H9 (cell line): ENCODE measurements at regions not wholly inside any gene's neighbourhood (a gene's known extent, or its start where the extent isn't known, plus 50 kb on each side); places are given as distances from the start of the nearest gene placed in this dataset.

Source experiments
- DNase-seq: peaks from one replicate; pipeline ENCODE4 v3.0.0-alpha.2; 2017
- H2AFZ ChIP-seq: one replicate; pipeline ENCODE4 v1.6.1; 2013; ENCODE audit warnings: mild to moderate bottlenecking, low read length, control low read depth, moderate library complexity
- H2AK5ac ChIP-seq: 2 replicates; pipeline ENCODE4 v1.6.1; 2013; ENCODE audit warnings: low read length, control low read depth, mixed read lengths; ENCODE audit not compliant: insufficient read length
- H2BK120ac ChIP-seq: one replicate; pipeline ENCODE4 v1.6.1; 2013; ENCODE audit warnings: low read depth, mild to moderate bottlenecking, low read length, control low read depth, inconsistent platforms; ENCODE audit not compliant: poor library complexity, severe bottlenecking
- H2BK12ac ChIP-seq: 2 replicates; pipeline ENCODE4 v1.6.1; 2013; ENCODE audit warnings: low read length, control low read depth, mixed read lengths, low read depth; ENCODE audit not compliant: insufficient read length
- H2BK15ac ChIP-seq: 2 replicates; pipeline ENCODE4 v1.6.1; 2013; ENCODE audit warnings: low read depth, low read length, control low read depth
- H2BK20ac ChIP-seq: one replicate; pipeline ENCODE4 v1.6.1; 2013; ENCODE audit warnings: low read depth, mild to moderate bottlenecking, low read length, control low read depth, inconsistent platforms; ENCODE audit not compliant: poor library complexity, severe bottlenecking
- H2BK5ac ChIP-seq: 2 replicates; pipeline ENCODE4 v1.6.1; 2013; ENCODE audit warnings: low read length, control low read depth, mixed read lengths; ENCODE audit not compliant: insufficient read length
- H3K14ac ChIP-seq: 2 replicates; pipeline ENCODE4 v1.6.1; 2013; ENCODE audit warnings: low read length, control low read depth; ENCODE audit not compliant: insufficient read depth
- H3K18ac ChIP-seq: 2 replicates; pipeline ENCODE4 v1.6.1; 2013; ENCODE audit warnings: low read depth, mild to moderate bottlenecking, mixed read lengths, low read length, control low read depth; ENCODE audit not compliant: insufficient read length
- H3K23ac ChIP-seq: 2 replicates; pipeline ENCODE4 v1.6.1; 2013; ENCODE audit warnings: low read length, control low read depth, mixed read lengths, low read depth; ENCODE audit not compliant: insufficient read length
- H3K23me2 ChIP-seq: 2 replicates; pipeline ENCODE4 v1.6.1; 2013; ENCODE audit warnings: low read depth, mild to moderate bottlenecking, mixed read lengths, low read length, control low read depth; ENCODE audit not compliant: insufficient read length, poor library complexity, severe bottlenecking
- H3K27ac ChIP-seq: 2 replicates; pipeline ENCODE4 v1.5.1; 2013; ENCODE audit warnings: low read length, control low read depth, mixed read lengths, low read depth; ENCODE audit not compliant: insufficient read length
- H3K27me3 ChIP-seq: 2 replicates; pipeline ENCODE4 v1.6.1; 2013; ENCODE audit warnings: low read length, control low read depth, inconsistent platforms; ENCODE audit not compliant: insufficient read depth
- H3K4ac ChIP-seq: 2 replicates; pipeline ENCODE4 v1.6.1; 2013; ENCODE audit warnings: low read depth, mild to moderate bottlenecking, control low read depth, inconsistent platforms, low read length, moderate library complexity
- H3K4me1 ChIP-seq: 2 replicates; pipeline ENCODE4 v1.6.1; 2013; ENCODE audit warnings: low read length, control low read depth, inconsistent platforms; ENCODE audit not compliant: insufficient read depth
- H3K4me2 ChIP-seq: 2 replicates; pipeline ENCODE4 v1.6.1; 2013; ENCODE audit warnings: low read length, control low read depth, mixed read lengths; ENCODE audit not compliant: insufficient read length, insufficient read depth
- H3K56ac ChIP-seq: 2 replicates; pipeline ENCODE4 v1.6.1; 2013; ENCODE audit warnings: low read depth, mild to moderate bottlenecking, mixed read lengths, low read length, control low read depth; ENCODE audit not compliant: insufficient read length
- H3K79me1 ChIP-seq: 2 replicates; pipeline ENCODE4 v1.6.1; 2013; ENCODE audit warnings: low read depth, mild to moderate bottlenecking, moderate library complexity, low read length, control low read depth, inconsistent platforms; ENCODE audit not compliant: insufficient read depth, poor library complexity, severe bottlenecking
- H3K79me2 ChIP-seq: 2 replicates; pipeline ENCODE4 v1.6.1; 2013; ENCODE audit warnings: low read length, control low read depth, inconsistent platforms; ENCODE audit not compliant: insufficient read depth
- H3K9ac ChIP-seq: 2 replicates; pipeline ENCODE4 v1.6.1; 2013; ENCODE audit warnings: low read length, control low read depth, mixed read lengths; ENCODE audit not compliant: insufficient read length; ENCODE audit errors: extremely low read depth
- H3K9me3 ChIP-seq: one replicate; pipeline ENCODE4 v1.6.1; 2013; ENCODE audit warnings: low read depth, low read length, inconsistent platforms; ENCODE audit not compliant: control insufficient read depth
- H3T11ph ChIP-seq: one replicate; pipeline ENCODE4 v1.6.1; 2013; ENCODE audit warnings: mild to moderate bottlenecking, low read length, control low read depth, inconsistent platforms
- H4K20me1 ChIP-seq: one replicate; pipeline ENCODE4 v1.6.1; 2013; ENCODE audit not compliant: control insufficient read depth, insufficient read length, insufficient read depth
- H4K5ac ChIP-seq: 2 replicates; pipeline ENCODE4 v1.6.1; 2013; ENCODE audit warnings: low read depth, mild to moderate bottlenecking, mixed read lengths, low read length, control low read depth; ENCODE audit not compliant: insufficient read length
- H4K8ac ChIP-seq: replicated peaks from 2 replicates; pipeline ENCODE4 v1.6.1; 2013; ENCODE audit warnings: low read length, control low read depth, mixed read lengths, low read depth; ENCODE audit not compliant: insufficient read length
- H4K91ac ChIP-seq: 2 replicates; pipeline ENCODE4 v1.6.1; 2013; ENCODE audit warnings: low read depth, mild to moderate bottlenecking, moderate library complexity, mixed read lengths, low read length, control low read depth; ENCODE audit not compliant: insufficient read length
- H3K27ac Mint-ChIP-seq, 3 experiments: 2 replicates in 2 of 3; 3 replicates in 1 of 3; pipeline ENCODE4 v1.8.0; 2020 to 2021; ENCODE audit warnings: mixed read lengths in 3 of 3, mild to moderate bottlenecking in 1 of 3, moderate library complexity in 1 of 3
- H3K27me3 Mint-ChIP-seq: 2 replicates; pipeline ENCODE4 v1.8.0; 2021; ENCODE audit warnings: low read depth, mild to moderate bottlenecking, moderate library complexity, mixed read lengths
- H3K36me3 Mint-ChIP-seq, 3 experiments: 2 replicates in 2 of 3; 3 replicates in 1 of 3; pipeline ENCODE4 v1.8.0; 2020 to 2021; ENCODE audit warnings: low read depth in 3 of 3, mixed read lengths in 3 of 3; ENCODE audit not compliant: insufficient read depth in 1 of 3
- H3K4me1 Mint-ChIP-seq, 2 experiments: 2 replicates each; pipeline ENCODE4 v1.8.0; 2020; ENCODE audit warnings: mixed read lengths in 2 of 2
- H3K4me3 Mint-ChIP-seq, 2 experiments: 2 replicates in 1 of 2; 3 replicates in 1 of 2; pipeline ENCODE4 v1.8.0; 2020 to 2021; ENCODE audit warnings: mild to moderate bottlenecking in 2 of 2, mixed read lengths in 2 of 2, moderate library complexity in 1 of 2
- H3K9me3 Mint-ChIP-seq, 2 experiments: 2 replicates in 1 of 2; 3 replicates in 1 of 2; pipeline ENCODE4 v1.8.0; 2020; ENCODE audit warnings: mild to moderate bottlenecking in 2 of 2, mixed read lengths in 2 of 2, moderate library complexity in 1 of 2
- WGBS: extraction: QIAGEN DNeasy Blood & Tissue Kit; methylation state at CpG from one replicate; pipeline ENCODE4 v1.1.7; 2013; ENCODE audit warnings: missing lambda C conversion rate, low lambda C conversion rate, mixed read lengths; ENCODE audit not compliant: insufficient read length; ENCODE audit errors: extremely low coverage; 5-methylcytosine and 5-hydroxymethylcytosine counted together
- TF ChIP-seq, protein P1 (sequence below): fragments of 200-600 bp; sonication (generic); conservative IDR thresholded peaks from 3 replicates; pipeline ENCODE4 v1.8.0; 2021; ENCODE audit warnings: antibody characterized with exemption, mild to moderate bottlenecking

DNA sequence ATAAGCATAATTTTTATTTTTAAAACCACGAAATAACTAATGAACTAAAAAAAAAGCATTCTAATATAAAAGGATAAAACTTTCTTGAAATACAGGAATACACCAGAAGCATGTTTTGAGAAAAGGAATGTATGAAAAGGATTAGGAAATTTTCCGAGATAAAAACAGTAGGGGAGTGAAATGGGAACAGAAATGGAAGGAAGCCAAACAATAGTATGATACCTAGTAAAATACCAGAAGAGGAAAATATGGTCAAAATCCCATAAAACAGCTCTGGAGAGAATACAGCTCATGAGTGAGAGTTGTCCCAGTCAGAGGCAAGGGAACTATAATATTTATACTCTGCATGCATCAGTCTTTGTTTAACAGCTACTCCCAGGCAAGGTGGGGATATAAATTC, 1016.2 kb downstream of the SLC6A15 start:
- no peak overlapping the region for H2BK15ac ChIP-seq
- H3K27me3 ChIP-seq = no peaks in the 10 kb centered on the region
- H3K14ac ChIP-seq = no peak overlapping the region
- H2AFZ ChIP-seq = no peak overlapping the region
- H2BK12ac ChIP-seq = no peak overlapping the region
- no peak overlapping the region for H3K4me2 ChIP-seq
- TF ChIP-seq, protein P1, sequence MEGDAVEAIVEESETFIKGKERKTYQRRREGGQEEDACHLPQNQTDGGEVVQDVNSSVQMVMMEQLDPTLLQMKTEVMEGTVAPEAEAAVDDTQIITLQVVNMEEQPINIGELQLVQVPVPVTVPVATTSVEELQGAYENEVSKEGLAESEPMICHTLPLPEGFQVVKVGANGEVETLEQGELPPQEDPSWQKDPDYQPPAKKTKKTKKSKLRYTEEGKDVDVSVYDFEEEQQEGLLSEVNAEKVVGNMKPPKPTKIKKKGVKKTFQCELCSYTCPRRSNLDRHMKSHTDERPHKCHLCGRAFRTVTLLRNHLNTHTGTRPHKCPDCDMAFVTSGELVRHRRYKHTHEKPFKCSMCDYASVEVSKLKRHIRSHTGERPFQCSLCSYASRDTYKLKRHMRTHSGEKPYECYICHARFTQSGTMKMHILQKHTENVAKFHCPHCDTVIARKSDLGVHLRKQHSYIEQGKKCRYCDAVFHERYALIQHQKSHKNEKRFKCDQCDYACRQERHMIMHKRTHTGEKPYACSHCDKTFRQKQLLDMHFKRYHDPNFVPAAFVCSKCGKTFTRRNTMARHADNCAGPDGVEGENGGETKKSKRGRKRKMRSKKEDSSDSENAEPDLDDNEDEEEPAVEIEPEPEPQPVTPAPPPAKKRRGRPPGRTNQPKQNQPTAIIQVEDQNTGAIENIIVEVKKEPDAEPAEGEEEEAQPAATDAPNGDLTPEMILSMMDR = no peak
- no peak overlapping the region for H2BK120ac ChIP-seq
- no peak overlapping the region for H3K27ac ChIP-seq
- H3K4me1 ChIP-seq = no peaks in the 10 kb centered on the region
- Mint-ChIP-seq H3K4me3 (no peak overlapping the region), H3K4me1 (no peaks in the 10 kb centered on the region), H3K27me3 (no peaks in the 10 kb centered on the region), H3K36me3 (no peaks in the 10 kb centered on the region; a peak in 2 of 7 replicates), H3K9me3 (peaks cover 0 to 3% of the 10 kb centered on the region in 2 experiments; a peak in 2 of 5 replicates), H3K27ac (no peak overlapping the region)
- H4K5ac ChIP-seq = no peak overlapping the region
- no CpG with 5 or more reads among the region's 2 CpGs for WGBS
- H3T11ph ChIP-seq = no peak overlapping the region
- H4K8ac ChIP-seq = no peak overlapping the region
- H2BK5ac ChIP-seq = no peak overlapping the region
- H3K9ac ChIP-seq = no peak overlapping the region
- H3K79me2 ChIP-seq = no peaks in the 10 kb centered on the region
- no peaks in the 10 kb centered on the region for H3K79me1 ChIP-seq
- no peak for DNase-seq
- no peaks in the 10 kb centered on the region for H4K20me1 ChIP-seq
- H2BK20ac ChIP-seq = no peak overlapping the region
- no peak overlapping the region for H3K23ac ChIP-seq
- H2AK5ac ChIP-seq = no peak overlapping the region
- no peaks in the 10 kb centered on the region for H3K9me3 ChIP-seq
- no peak overlapping the region for H3K4ac ChIP-seq
- H3K56ac ChIP-seq = no peak overlapping the region
- H4K91ac ChIP-seq = no peak overlapping the region
- H3K18ac ChIP-seq = no peak overlapping the region
- no peaks in the 10 kb centered on the region for H3K23me2 ChIP-seq
